Endodermal cell (in vitro differentiated cells): ENCODE measurements at regions not wholly inside any gene's neighbourhood (a gene's known extent, or its start where the extent isn't known, plus 50 kb on each side); places are given as distances from the start of the nearest gene placed in this dataset.

Experiments used
- DNase-seq: peaks from one replicate; pipeline ENCODE4 v3.0.0-alpha.2; 2017
- H3K27ac ChIP-seq: 2 replicates; pipeline ENCODE4 v1.5.1; 2013; ENCODE audit warnings: mild to moderate bottlenecking, low read depth, low read length, moderate library complexity
- H3K27me3 ChIP-seq: 2 replicates; pipeline ENCODE4 v1.6.1; 2013; ENCODE audit warnings: mild to moderate bottlenecking, low read length, moderate library complexity; ENCODE audit not compliant: insufficient read depth, control insufficient read depth, poor library complexity, severe bottlenecking
- H3K36me3 ChIP-seq: 2 replicates; pipeline ENCODE4 v1.7.0; 2013; ENCODE audit warnings: mild to moderate bottlenecking, low read length, moderate library complexity; ENCODE audit not compliant: control insufficient read depth, insufficient read depth
- H3K4me1 ChIP-seq: one replicate; pipeline ENCODE4 v1.7.0; 2013; ENCODE audit warnings: low read length; ENCODE audit not compliant: control insufficient read depth, insufficient read depth
- H3K4me3 ChIP-seq: 2 replicates; pipeline ENCODE4 v1.5.1; 2013; ENCODE audit warnings: mild to moderate bottlenecking, low read length, moderate library complexity
- H3K9ac ChIP-seq: 2 replicates; pipeline ENCODE4 v1.6.1; 2013; ENCODE audit warnings: mild to moderate bottlenecking, low read length, moderate library complexity; ENCODE audit not compliant: poor library complexity, severe bottlenecking; ENCODE audit errors: extremely low read depth
- H3K9me3 ChIP-seq: 2 replicates; pipeline ENCODE4 v1.6.1; 2013; ENCODE audit warnings: mild to moderate bottlenecking, low read length, moderate library complexity; ENCODE audit not compliant: control insufficient read depth
- H3K27ac Mint-ChIP-seq: 2 replicates; pipeline ENCODE4 v1.8.0; 2020; ENCODE audit warnings: mixed read lengths
- H3K27me3 Mint-ChIP-seq: 2 replicates; pipeline ENCODE4 v1.8.0; 2021; ENCODE audit warnings: mild to moderate bottlenecking, mixed read lengths; ENCODE audit not compliant: insufficient read depth
- H3K36me3 Mint-ChIP-seq: 2 replicates; pipeline ENCODE4 v1.8.0; 2020; ENCODE audit warnings: low read depth, mixed read lengths
- H3K4me1 Mint-ChIP-seq: 2 replicates; pipeline ENCODE4 v1.8.0; 2020; ENCODE audit warnings: mixed read lengths
- H3K4me3 Mint-ChIP-seq: 2 replicates; pipeline ENCODE4 v1.8.0; 2020; ENCODE audit warnings: mild to moderate bottlenecking, moderate library complexity, mixed read lengths
- H3K9me3 Mint-ChIP-seq: 2 replicates; pipeline ENCODE4 v1.8.0; 2020; ENCODE audit warnings: mild to moderate bottlenecking, mixed read lengths
- WGBS, 2 experiments: methylation state at CpG; one replicate each; pipeline versions ENCODE4 v1.1.5 to v1.1.7; 2013; ENCODE audit warnings: missing lambda C conversion rate in 2 of 2, mixed read lengths in 1 of 2; ENCODE audit not compliant: insufficient coverage in 1 of 2, insufficient read length in 1 of 2; 5-methylcytosine and 5-hydroxymethylcytosine counted together
- TF ChIP-seq, protein P1 (sequence below): fragments of 200-600 bp; sonication (generic); conservative IDR thresholded peaks from 2 replicates; pipeline ENCODE4 v1.5.0; 2021; ENCODE audit warnings: antibody characterized with exemption, mild to moderate bottlenecking

DNA sequence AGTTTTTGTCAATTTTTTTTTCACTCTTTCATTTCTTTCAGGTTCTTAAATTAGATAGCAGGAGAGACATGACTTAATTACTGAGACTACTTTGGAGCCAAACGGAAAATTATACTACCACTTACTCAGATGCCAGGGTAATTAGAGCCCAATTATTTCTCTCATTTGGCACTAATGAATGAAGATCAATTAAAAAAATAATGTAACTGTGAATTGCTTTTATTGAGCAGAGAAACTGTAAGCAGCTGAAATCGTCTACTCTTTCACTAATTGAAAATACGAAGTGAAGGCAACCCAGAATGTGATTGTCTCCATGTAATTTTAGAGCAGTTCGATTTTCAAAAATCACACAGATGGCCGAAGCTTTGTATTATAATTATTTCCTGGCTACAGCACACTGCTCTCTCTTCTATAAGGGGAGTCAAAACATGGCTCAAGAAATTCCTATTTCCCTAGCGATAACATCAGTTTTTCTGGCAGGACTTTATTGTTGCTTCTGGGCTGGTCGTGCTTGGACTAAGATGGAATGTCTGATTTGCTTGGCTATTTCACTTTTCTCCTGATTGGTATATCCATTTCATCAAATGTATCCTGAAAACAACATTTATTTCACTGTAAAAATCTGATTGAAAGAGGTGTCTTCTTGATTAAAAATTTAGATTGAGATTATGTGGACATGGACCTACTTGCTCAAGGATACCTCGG, 55.8 kb upstream of the PDZRN3 start:
- Histone ChIP-seq H3K4me3 (no peak overlapping the region), H3K36me3 (no peaks in the 10 kb centered on the region), H3K27ac (no peak overlapping the region), H3K27me3 (no peaks in the 10 kb centered on the region), H3K9ac (no peak overlapping the region), H3K4me1 (peaks cover 3% of the 10 kb centered on the region), H3K9me3 (no peaks in the 10 kb centered on the region)
- WGBS, 2 experiments = 92 to 96% methylated on average over 4 to 8 of the region's 8 CpGs
- H3K27me3 Mint-ChIP-seq = no peaks in the 10 kb centered on the region
- peaks cover 17% of the 10 kb centered on the region for H3K4me1 Mint-ChIP-seq
- no peaks in the 10 kb centered on the region for H3K9me3 Mint-ChIP-seq
- no peak overlapping the region for H3K27ac Mint-ChIP-seq
- no peak for DNase-seq
- TF ChIP-seq, protein P1, sequence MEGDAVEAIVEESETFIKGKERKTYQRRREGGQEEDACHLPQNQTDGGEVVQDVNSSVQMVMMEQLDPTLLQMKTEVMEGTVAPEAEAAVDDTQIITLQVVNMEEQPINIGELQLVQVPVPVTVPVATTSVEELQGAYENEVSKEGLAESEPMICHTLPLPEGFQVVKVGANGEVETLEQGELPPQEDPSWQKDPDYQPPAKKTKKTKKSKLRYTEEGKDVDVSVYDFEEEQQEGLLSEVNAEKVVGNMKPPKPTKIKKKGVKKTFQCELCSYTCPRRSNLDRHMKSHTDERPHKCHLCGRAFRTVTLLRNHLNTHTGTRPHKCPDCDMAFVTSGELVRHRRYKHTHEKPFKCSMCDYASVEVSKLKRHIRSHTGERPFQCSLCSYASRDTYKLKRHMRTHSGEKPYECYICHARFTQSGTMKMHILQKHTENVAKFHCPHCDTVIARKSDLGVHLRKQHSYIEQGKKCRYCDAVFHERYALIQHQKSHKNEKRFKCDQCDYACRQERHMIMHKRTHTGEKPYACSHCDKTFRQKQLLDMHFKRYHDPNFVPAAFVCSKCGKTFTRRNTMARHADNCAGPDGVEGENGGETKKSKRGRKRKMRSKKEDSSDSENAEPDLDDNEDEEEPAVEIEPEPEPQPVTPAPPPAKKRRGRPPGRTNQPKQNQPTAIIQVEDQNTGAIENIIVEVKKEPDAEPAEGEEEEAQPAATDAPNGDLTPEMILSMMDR = no peak
- H3K36me3 Mint-ChIP-seq = no peaks in the 10 kb centered on the region
- H3K4me3 Mint-ChIP-seq = no peak overlapping the region

DNA sequence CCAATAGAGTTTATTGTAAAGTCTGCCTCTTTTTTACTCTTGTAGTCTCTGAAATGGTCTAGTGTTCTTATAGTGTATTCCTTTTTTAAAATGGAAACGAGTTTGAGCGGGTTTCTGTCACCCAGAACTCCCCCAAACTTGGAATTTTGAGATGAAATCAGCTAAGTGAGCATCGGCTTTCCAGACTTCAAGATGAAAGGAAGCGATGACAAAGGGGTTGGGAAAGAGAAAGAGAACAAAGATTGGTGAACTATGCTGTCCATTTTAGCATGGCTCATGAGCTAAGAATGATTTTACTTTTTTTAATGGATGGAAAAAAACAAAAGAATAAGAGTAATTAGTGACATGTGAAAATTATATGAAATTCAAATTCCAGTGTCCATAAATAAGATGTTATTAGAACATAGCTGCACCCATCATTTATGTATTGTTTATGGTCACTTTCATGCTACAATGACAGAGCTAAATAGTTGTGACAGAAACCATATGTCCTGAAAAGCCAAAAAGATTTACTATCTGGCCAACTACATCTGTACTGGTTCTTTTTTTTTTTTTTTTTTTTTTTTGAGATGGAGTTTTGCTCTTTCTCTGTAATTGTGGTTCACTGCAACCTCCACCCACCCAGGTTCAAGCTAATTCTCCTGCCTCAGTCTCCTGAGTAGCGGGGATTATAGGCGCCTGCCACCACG, 52.7 kb upstream of the PDZRN3 start:
- no peak overlapping the region for H3K9ac ChIP-seq
- whole genome bisulfite sequencing, 2 experiments = 94 to 95% methylated on average over 4 to 7 of the region's 7 CpGs

More for the DNA sequence above, 52.7 kb upstream of the PDZRN3 start:
- Mint-ChIP-seq H3K36me3 (no peaks in the 10 kb centered on the region), H3K27ac (no peak overlapping the region), H3K27me3 (no peaks in the 10 kb centered on the region), H3K9me3 (no peaks in the 10 kb centered on the region), H3K4me3 (no peak overlapping the region), H3K4me1 (peaks cover 15% of the 10 kb centered on the region)
- Histone ChIP-seq H3K9me3 (no peaks in the 10 kb centered on the region), H3K27ac (no peak overlapping the region), H3K4me1 (peaks cover 4% of the 10 kb centered on the region), H3K4me3 (no peak overlapping the region), H3K36me3 (no peaks in the 10 kb centered on the region), H3K27me3 (no peaks in the 10 kb centered on the region)
- TF ChIP-seq, protein P1 = no peak
- no peak for DNase-seq
